ENCODE measurements at regions not wholly inside any gene's neighbourhood (a gene's known extent, or its start where the extent isn't known, plus 50 kb on each side); places are given as distances from the start of the nearest gene placed in this dataset.

- Histone ChIP-seq H3K79me2 (replicated peaks; ENCODE audit: insufficient read depth) (no peaks in the 10 kb centered on the region), H3K4me2 (no peak overlapping the region), H3K4me3 (no peak overlapping the region), H4K20me1 (replicated peaks; ENCODE audit: insufficient read depth) (0 out of 2 replicates have a peak, but pooled peaks cover 3% of the 10 kb centered on the region), H3F3A (replicated peaks; ENCODE audit: low read depth) (no peaks in the 10 kb centered on the region), H3K36me3 (ENCODE audit: insufficient read depth) (no peaks in the 10 kb centered on the region), H3K9me2 (ENCODE audit: insufficient read depth) (no peaks in the 10 kb centered on the region), H3K4me1 (ENCODE audit: insufficient read depth) (peaks cover 12% of the 10 kb centered on the region), H3K27ac (ENCODE audit: low read depth) (no peak overlapping the region), H2AFZ (no peak overlapping the region), H3K27me3 (ENCODE audit: insufficient read depth) (no peaks in the 10 kb centered on the region)
- Mint-ChIP-seq H3K4me3 (no peak overlapping the region), H3K9me3 (no peaks in the 10 kb centered on the region), H3K36me3 (ENCODE audit: low read depth) (no peaks in the 10 kb centered on the region), H3K27ac (no peak overlapping the region), H3K4me1 (peaks cover 6% of the 10 kb centered on the region; the same call in 2 of the 3 replicates), H3K27me3 (ENCODE audit: insufficient read depth, low read depth, poor library complexity) (no peaks in the 10 kb centered on the region)
- TF ChIP-seq STAT1 (IDR thresholded peaks at IDR 0.05; ENCODE audit: unreplicated experiment) (no peak), ZNF462 (CRISPR knock-in tag; IDR thresholded peaks at IDR 0.05) (no peak), CREB1 (CRISPR knock-in tag; IDR thresholded peaks at IDR 0.05; ENCODE audit: low read depth) (no peak), ZNF331 (CRISPR knock-in tag; IDR thresholded peaks at IDR 0.05; ENCODE audit: low read depth) (no peak), EZH2 (IDR thresholded peaks at IDR 0.05; ENCODE audit: low read depth, unreplicated experiment) (no peak), EZH2phosphoT487 (IDR thresholded peaks at IDR 0.05; ENCODE audit: unreplicated experiment) (no peak), CTCF (conservative IDR thresholded peaks at IDR 0.05; ENCODE audit: low read depth in 2 of 2) (no peak), NANOG (IDR thresholded peaks at IDR 0.05; ENCODE audit: borderline replicate concordance) (no peak), POLR2AphosphoS5 (IDR thresholded peaks at IDR 0.05; ENCODE audit: low read depth) (no peak), ETS1 (IDR thresholded peaks at IDR 0.05) (no peak)
- ATAC-seq = no peak
- DNase-seq (ENCODE audit: low spot score) = no peak
Measured at GRCh38 chr18:39519741-39520140, 1954.1 kb upstream of the CELF4 start.

All from GM23338 (cell line).